ENCODE measurements at regions not wholly inside any gene's neighbourhood (a gene's known extent, or its start where the extent isn't known, plus 50 kb on each side); places are given as distances from the start of the nearest gene placed in this dataset.

DNA sequence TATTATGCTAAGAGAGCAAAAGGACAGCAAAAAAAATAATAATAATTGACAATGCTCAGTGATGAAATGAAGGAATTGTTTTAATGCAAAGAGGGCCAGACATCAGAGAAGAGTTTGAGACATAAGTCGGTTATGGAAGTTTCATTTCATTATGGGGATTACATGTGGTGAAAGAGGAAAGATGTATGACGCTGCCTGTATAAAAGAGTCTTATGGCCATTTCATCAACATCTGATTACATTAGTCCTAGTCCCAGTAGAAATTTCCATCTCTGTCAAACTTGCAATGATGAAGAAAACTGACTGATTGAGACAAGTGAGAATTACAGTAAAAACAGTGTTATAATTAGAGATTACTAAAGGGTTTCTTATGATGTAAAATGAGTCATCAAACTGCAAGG is 900.6 kb upstream of the CDH9 start:
- no peak for TF ChIP-seq EZH2phosphoT487 (IDR thresholded peaks at IDR 0.05; ENCODE audit: borderline replicate concordance, low read length)
- TF ChIP-seq, protein P1, sequence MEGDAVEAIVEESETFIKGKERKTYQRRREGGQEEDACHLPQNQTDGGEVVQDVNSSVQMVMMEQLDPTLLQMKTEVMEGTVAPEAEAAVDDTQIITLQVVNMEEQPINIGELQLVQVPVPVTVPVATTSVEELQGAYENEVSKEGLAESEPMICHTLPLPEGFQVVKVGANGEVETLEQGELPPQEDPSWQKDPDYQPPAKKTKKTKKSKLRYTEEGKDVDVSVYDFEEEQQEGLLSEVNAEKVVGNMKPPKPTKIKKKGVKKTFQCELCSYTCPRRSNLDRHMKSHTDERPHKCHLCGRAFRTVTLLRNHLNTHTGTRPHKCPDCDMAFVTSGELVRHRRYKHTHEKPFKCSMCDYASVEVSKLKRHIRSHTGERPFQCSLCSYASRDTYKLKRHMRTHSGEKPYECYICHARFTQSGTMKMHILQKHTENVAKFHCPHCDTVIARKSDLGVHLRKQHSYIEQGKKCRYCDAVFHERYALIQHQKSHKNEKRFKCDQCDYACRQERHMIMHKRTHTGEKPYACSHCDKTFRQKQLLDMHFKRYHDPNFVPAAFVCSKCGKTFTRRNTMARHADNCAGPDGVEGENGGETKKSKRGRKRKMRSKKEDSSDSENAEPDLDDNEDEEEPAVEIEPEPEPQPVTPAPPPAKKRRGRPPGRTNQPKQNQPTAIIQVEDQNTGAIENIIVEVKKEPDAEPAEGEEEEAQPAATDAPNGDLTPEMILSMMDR (IDR thresholded peaks at IDR 0.05; ENCODE audit: low read depth, low read length, poor library complexity, severe bottlenecking) = no peak
